ENCODE measurements at regions not wholly inside any gene's neighbourhood (a gene's known extent, or its start where the extent isn't known, plus 50 kb on each side); places are given as distances from the start of the nearest gene placed in this dataset.

GRCh38 chr2:14828968-14829367, 196.5 kb downstream of the LRATD1 start:
- no peak for TF ChIP-seq CTCF (IDR thresholded peaks at IDR 0.05; ENCODE audit: unreplicated experiment in 3 of 3)

GRCh38 chr2:14831458-14831857, 198.9 kb downstream of the LRATD1 start:
- no peaks in the 10 kb centered on the region for H3K36me3 Mint-ChIP-seq (ENCODE audit: low read depth)
- no peak overlapping the region for H3K27ac Mint-ChIP-seq

More at GRCh38 chr2:14828968-14829367, 196.5 kb downstream of the LRATD1 start:
- H3K9me3 Mint-ChIP-seq = no peaks in the 10 kb centered on the region
- no peaks in the 10 kb centered on the region for H3K4me1 Mint-ChIP-seq
- H3K4me3 Mint-ChIP-seq = no peak overlapping the region
- no peaks in the 10 kb centered on the region for H3K36me3 Mint-ChIP-seq (ENCODE audit: low read depth)
- no peaks in the 10 kb centered on the region for H3K27me3 Mint-ChIP-seq (ENCODE audit: low read depth)
- no peak overlapping the region for H3K27ac Mint-ChIP-seq

GRCh38 chr2:14843507-14844204, 211.1 kb downstream of the LRATD1 start:
- Mint-ChIP-seq H3K4me3 (no peak overlapping the region), H3K27me3 (ENCODE audit: low read depth) (no peaks in the 10 kb centered on the region), H3K4me1 (no peaks in the 10 kb centered on the region), H3K9me3 (peaks cover 16% of the 10 kb centered on the region), H3K27ac (no peak overlapping the region), H3K36me3 (ENCODE audit: low read depth) (no peaks in the 10 kb centered on the region)
- no peak for TF ChIP-seq CTCF (IDR thresholded peaks at IDR 0.05; ENCODE audit: unreplicated experiment in 3 of 3)

More at GRCh38 chr2:14831458-14831857, 198.9 kb downstream of the LRATD1 start:
- no peak overlapping the region for H3K4me3 Mint-ChIP-seq
- H3K4me1 Mint-ChIP-seq = no peaks in the 10 kb centered on the region
- peaks cover 7% of the 10 kb centered on the region for H3K9me3 Mint-ChIP-seq
- H3K27me3 Mint-ChIP-seq (ENCODE audit: low read depth) = no peaks in the 10 kb centered on the region
- TF ChIP-seq CTCF (IDR thresholded peaks at IDR 0.05; ENCODE audit: unreplicated experiment in 3 of 3) = no peak

GRCh38 chr2:14855751-14856150, 223.2 kb downstream of the LRATD1 start:
- no peak for TF ChIP-seq CTCF (IDR thresholded peaks at IDR 0.05; ENCODE audit: unreplicated experiment in 3 of 3)
- Mint-ChIP-seq H3K27ac (no peak overlapping the region), H3K4me3 (no peak overlapping the region), H3K27me3 (ENCODE audit: low read depth) (no peaks in the 10 kb centered on the region), H3K9me3 (peaks cover 35% of the 10 kb centered on the region), H3K4me1 (no peaks in the 10 kb centered on the region), H3K36me3 (ENCODE audit: low read depth) (no peaks in the 10 kb centered on the region)

- Mint-ChIP-seq H3K36me3 (ENCODE audit: low read depth) (no peaks in the 10 kb centered on the region), H3K27me3 (ENCODE audit: low read depth) (no peaks in the 10 kb centered on the region), H3K27ac (no peak overlapping the region), H3K9me3 (peaks cover 18% of the 10 kb centered on the region), H3K4me1 (no peaks in the 10 kb centered on the region), H3K4me3 (no peak overlapping the region)
- TF ChIP-seq CTCF (IDR thresholded peaks at IDR 0.05; ENCODE audit: unreplicated experiment in 3 of 3) = no peak
Observed at GRCh38 chr2:14861181-14861580, 228.7 kb downstream of the LRATD1 start.

DNA sequence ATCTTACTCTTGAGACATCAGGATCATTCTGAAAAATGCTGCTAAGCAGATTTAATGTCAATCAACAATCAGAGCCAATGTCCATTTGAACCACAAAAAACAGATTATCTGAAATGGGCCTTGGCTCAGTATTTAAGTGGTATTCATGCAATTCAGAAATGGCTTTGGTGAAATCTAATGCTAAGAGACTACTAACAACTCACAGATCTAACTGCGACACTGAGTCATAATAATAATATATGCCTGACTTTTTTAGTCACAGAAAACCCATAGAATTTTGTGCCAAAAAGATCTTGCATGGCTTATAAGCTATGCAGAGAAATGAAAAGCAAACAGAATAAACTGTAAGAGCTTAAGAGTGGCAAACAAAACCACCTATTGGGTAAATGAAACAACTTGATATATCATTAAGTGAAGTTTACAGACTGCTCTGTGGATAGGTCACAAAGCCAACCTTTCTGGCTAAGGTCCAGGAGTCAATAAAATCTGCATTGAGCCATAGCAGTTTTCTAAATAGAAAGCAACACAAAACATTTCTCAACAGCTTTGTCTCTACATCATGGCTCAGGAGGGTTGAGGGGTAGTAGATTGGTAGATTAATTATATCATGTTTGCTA, 234.3 kb downstream of the LRATD1 start:
- Mint-ChIP-seq H3K27me3 (ENCODE audit: low read depth) (no peaks in the 10 kb centered on the region), H3K4me1 (no peaks in the 10 kb centered on the region), H3K36me3 (ENCODE audit: low read depth) (no peaks in the 10 kb centered on the region), H3K9me3 (peaks cover 10% of the 10 kb centered on the region), H3K4me3 (no peak overlapping the region), H3K27ac (no peak overlapping the region)
- TF ChIP-seq CTCF (IDR thresholded peaks at IDR 0.05; ENCODE audit: unreplicated experiment in 3 of 3) = no peak
